A549 (cell line): ENCODE measurements at regions not wholly inside any gene's neighbourhood (a gene's known extent, or its start where the extent isn't known, plus 50 kb on each side); places are given as distances from the start of the nearest gene placed in this dataset.

Experiments used
- ATAC-seq, 2 experiments: fragments of 200-7000 bp in 1 of 2; fragments of >200 bp in 1 of 2; cut with Nextera tagmentation in 1 of 2; cut with Tn5 transposase in 1 of 2; 3 replicates each; pipeline versions ENCODE4 v1.8.0 to v1.9.1; 2018 to 2020; ENCODE audit warnings: mild to moderate bottlenecking in 1 of 2, moderate library complexity in 1 of 2
- CTCF ChIA-PET: fragments of 300-600 bp; sonication (Branson Sonifier 250); formaldehyde crosslinking; extraction: SDS; loops from one replicate; lab custom pipeline; 2021; ENCODE audit warnings: antibody characterized with exemption, inconsistent platforms; lab: Yijun Ruan, JAX
- POLR2A ChIA-PET: fragments of 350-600 bp; formaldehyde crosslinking; extraction: SDS; loops from one replicate; lab custom pipeline; 2021; ENCODE audit warnings: antibody characterized with exemption, inconsistent platforms; lab: Yijun Ruan, JAX
- DNase-seq, 2 experiments: peaks; one replicate each; pipeline versions ENCODE4 v3.0.0 to v3.0.0-alpha.2; 2011 to 2016; ENCODE audit warnings: low read depth in 1 of 2, low spot score in 1 of 2
- FAIRE-seq: peaks from 2 replicates; lab custom pipeline; 2011; peaks lifted over from hg19 to GRCh38; lab: Jason Lieb, UNC
- H3K27ac ChIP-seq, 2 experiments: fragments of >200 bp; sonication (Bioruptor Twin); formaldehyde crosslinking; 3 replicates each; pipeline ENCODE4 v1.5.1; 2016 to 2017
- H3K4me1 ChIP-seq: fragments of >200 bp; sonication (Bioruptor Twin); formaldehyde crosslinking; 3 replicates; pipeline ENCODE4 v1.6.1; 2016
- H3K4me2 ChIP-seq: fragments of >200 bp; sonication (Bioruptor Twin); formaldehyde crosslinking; 3 replicates; pipeline ENCODE4 v1.6.1; 2016
- H3K4me3 ChIP-seq: fragments of >200 bp; sonication (Bioruptor Twin); formaldehyde crosslinking; 3 replicates; pipeline ENCODE4 v1.5.1; 2016
- H3K9me3 ChIP-seq: fragments of >200 bp; sonication (Bioruptor Twin); formaldehyde crosslinking; 3 replicates; pipeline ENCODE4 v1.6.1; 2016
- BHLHE40 ChIP-seq: IDR thresholded peaks from 2 replicates; pipeline ENCODE4 v1.6.1; 2012; ENCODE audit warnings: low read depth, low read length, inconsistent platforms
- CBX2 ChIP-seq: fragments of 200-600 bp; sonication (generic); IDR thresholded peaks from 2 replicates; pipeline ENCODE4 v1.6.1; 2016; ENCODE audit warnings: low read depth, mild to moderate bottlenecking, borderline replicate concordance
- CTCF ChIP-seq: fragments of >200 bp; sonication (Bioruptor Twin); formaldehyde crosslinking; IDR thresholded peaks from 3 replicates; pipeline ENCODE4 v1.5.1; 2016
- ELK1 ChIP-seq: fragments of 150-350 bp; IDR thresholded peaks from 2 replicates; pipeline ENCODE4 v1.6.1; 2014; ENCODE audit warnings: low read depth, mild to moderate bottlenecking, low read length
- FOSL2 ChIP-seq, 2 experiments: fragments of 450-650 bp in 1 of 2; fragments of >200 bp in 1 of 2; sonication (Bioruptor Twin) in 1 of 2; formaldehyde crosslinking; IDR thresholded peaks; 2 replicates each; pipeline versions ENCODE4 v1.5.0 to v1.6.1; 2016 to 2020; ENCODE audit warnings: mild to moderate bottlenecking in 1 of 2, moderate library complexity in 1 of 2
- FOXS1 ChIP-seq: fragments of 250-450 bp; sonication (Bioruptor Pico); IDR thresholded peaks from 2 replicates; pipeline ENCODE4 v1.5.0; 2020; ENCODE audit warnings: mild to moderate bottlenecking, moderate library complexity
- HDAC2 ChIP-seq: fragments of 200-600 bp; sonication (generic); IDR thresholded peaks from 2 replicates; pipeline ENCODE4 v1.6.1; 2016
- HOXA7 ChIP-seq: fragments of 250-450 bp; sonication (Bioruptor Pico); IDR thresholded peaks from 2 replicates; pipeline ENCODE4 v1.5.0; 2020; ENCODE audit warnings: mild to moderate bottlenecking, moderate library complexity
- HOXB13 ChIP-seq: fragments of 250-450 bp; sonication (Bioruptor Pico); IDR thresholded peaks from 2 replicates; pipeline ENCODE4 v1.5.0; 2020; ENCODE audit warnings: low read depth, mild to moderate bottlenecking, moderate library complexity
- HOXB5 ChIP-seq: fragments of 250-450 bp; sonication (Bioruptor Pico); IDR thresholded peaks from 2 replicates; pipeline ENCODE4 v1.5.0; 2020; ENCODE audit warnings: mild to moderate bottlenecking, moderate library complexity
- JUN ChIP-seq, 2 experiments: fragments of >200 bp; sonication (Bioruptor Twin); formaldehyde crosslinking; IDR thresholded peaks; 2 replicates in 1 of 2; 3 replicates in 1 of 2; pipeline ENCODE4 v1.6.1; 2016 to 2017
- JUNB ChIP-seq: fragments of >200 bp; sonication (Bioruptor Twin); formaldehyde crosslinking; IDR thresholded peaks from 2 replicates; pipeline ENCODE4 v1.6.1; 2016
- NFE2L2 ChIP-seq: fragments of 150-350 bp; conservative IDR thresholded peaks from 2 replicates; pipeline ENCODE4 v1.6.1; 2014; ENCODE audit warnings: low read length
- NPAS2 ChIP-seq: fragments of 250-450 bp; sonication (Bioruptor Pico); IDR thresholded peaks from 2 replicates; pipeline ENCODE4 v1.8.0; 2022; ENCODE audit warnings: mild to moderate bottlenecking, moderate library complexity, borderline replicate concordance
- NR3C1 ChIP-seq: fragments of >200 bp; sonication (Bioruptor Twin); formaldehyde crosslinking; IDR thresholded peaks from 3 replicates; pipeline ENCODE4 v1.6.1; 2017
- PBX3 ChIP-seq: IDR thresholded peaks from 2 replicates; pipeline ENCODE4 v1.6.1; 2012
- PHF8 ChIP-seq: fragments of 200-600 bp; sonication (generic); IDR thresholded peaks from 2 replicates; pipeline ENCODE4 v1.6.1; 2016; ENCODE audit warnings: low read depth, mild to moderate bottlenecking, antibody characterized with exemption, moderate library complexity, borderline replicate concordance
- POLR2A ChIP-seq: IDR thresholded peaks from 2 replicates; pipeline ENCODE4 v1.6.1; 2012; ENCODE audit warnings: mild to moderate bottlenecking, low read length
- POLR2AphosphoS2 ChIP-seq: conservative IDR thresholded peaks from 2 replicates; pipeline ENCODE4 v1.6.1; 2012; ENCODE audit warnings: low read length, improper control_type of control experiment, inconsistent platforms
- RAD21 ChIP-seq, 2 experiments: fragments of >200 bp in 1 of 2; sonication (Bioruptor Twin) in 1 of 2; formaldehyde crosslinking in 1 of 2; IDR thresholded peaks in 1 of 2; conservative IDR thresholded peaks in 1 of 2; 2 replicates in 1 of 2; 3 replicates in 1 of 2; pipeline ENCODE4 v1.6.1; 2012 to 2018; ENCODE audit warnings: inconsistent platforms in 1 of 2
- RNF2 ChIP-seq: fragments of 200-600 bp; sonication (generic); IDR thresholded peaks from 2 replicates; pipeline ENCODE4 v1.6.1; 2016; ENCODE audit warnings: low read depth, mild to moderate bottlenecking, antibody characterized with exemption, moderate library complexity, borderline replicate concordance
- SMC3 ChIP-seq: fragments of >200 bp; sonication (Bioruptor Twin); formaldehyde crosslinking; IDR thresholded peaks from 3 replicates; pipeline ENCODE4 v1.6.1; 2018; ENCODE audit warnings: inconsistent platforms
- SREBF2 ChIP-seq: fragments of 450-650 bp; IDR thresholded peaks from 2 replicates; pipeline ENCODE4 v1.6.1; 2014; ENCODE audit warnings: mild to moderate bottlenecking, moderate library complexity
- TP53 ChIP-seq: fragments of 250-450 bp; sonication (Bioruptor Pico); IDR thresholded peaks from 2 replicates; pipeline ENCODE4 v1.5.0; 2021; ENCODE audit warnings: mild to moderate bottlenecking, moderate library complexity
- ZC3H11A ChIP-seq: fragments of 450-650 bp; IDR thresholded peaks from 2 replicates; pipeline ENCODE4 v1.6.1; 2014; ENCODE audit warnings: antibody characterized with exemption, mild to moderate bottlenecking
- ZFP36 ChIP-seq: fragments of 450-650 bp; IDR thresholded peaks from 2 replicates; pipeline ENCODE4 v1.6.1; 2014; ENCODE audit warnings: borderline replicate concordance; ENCODE audit not compliant: partially characterized antibody
- ZNF302 ChIP-seq: fragments of 250-450 bp; sonication (Bioruptor Pico); IDR thresholded peaks from 2 replicates; pipeline ENCODE4 v1.9.0; 2021; ENCODE audit warnings: inconsistent platforms, mild to moderate bottlenecking, moderate library complexity
- ZSCAN20 ChIP-seq: fragments of 250-450 bp; sonication (Bioruptor Pico); IDR thresholded peaks from 2 replicates; pipeline ENCODE4 v1.8.0; 2022; ENCODE audit warnings: mild to moderate bottlenecking, moderate library complexity
- WGBS: methylation state at CpG from one replicate; pipeline ENCODE4 v1.1.6; 2017; ENCODE audit errors: missing lambda C conversion rate; 5-methylcytosine and 5-hydroxymethylcytosine counted together

- CTCF ChIA-PET, result no interaction called here
- Histone ChIP-seq H3K27ac (no peak overlapping the region), H3K4me1 (no peaks in the 10 kb centered on the region), H3K4me2 (no peak overlapping the region), H3K4me3 (no peak overlapping the region), H3K9me3 (no peaks in the 10 kb centered on the region)
- DNase-seq (no peak), FAIRE-seq (no peak), ATAC-seq (no peak)
- TF ChIP-seq ZFP36 (no peak), PHF8 (no peak), ZSCAN20 (CRISPR knock-in tag) (no peak), RNF2 (no peak), FOSL2 (IDR thresholded peaks at IDR 0.05) (no peak), FOSL2 (CRISPR knock-in tag; IDR thresholded peaks at IDR 0.05) (no peak), ZNF302 (no peak), RAD21 (conservative IDR thresholded peaks at IDR 0.05 in 1 of 2, IDR thresholded peaks at IDR 0.05 in 1 of 2) (no peak), JUNB (no peak), POLR2A (no peak), HOXA7 (CRISPR knock-in tag) (no peak), BHLHE40 (no peak), FOXS1 (CRISPR knock-in tag) (no peak), NFE2L2 (no peak), CBX2 (no peak), ELK1 (no peak), NR3C1 (no peak), HOXB13 (no peak)
- POLR2A ChIA-PET, result no interaction called here
- WGBS, result 49% methylated on average over 3 of the region's 3 CpGs
Measured at GRCh38 chr13:104270731-104271130, 1204.5 kb upstream of the SLC10A2 start.

DNA sequence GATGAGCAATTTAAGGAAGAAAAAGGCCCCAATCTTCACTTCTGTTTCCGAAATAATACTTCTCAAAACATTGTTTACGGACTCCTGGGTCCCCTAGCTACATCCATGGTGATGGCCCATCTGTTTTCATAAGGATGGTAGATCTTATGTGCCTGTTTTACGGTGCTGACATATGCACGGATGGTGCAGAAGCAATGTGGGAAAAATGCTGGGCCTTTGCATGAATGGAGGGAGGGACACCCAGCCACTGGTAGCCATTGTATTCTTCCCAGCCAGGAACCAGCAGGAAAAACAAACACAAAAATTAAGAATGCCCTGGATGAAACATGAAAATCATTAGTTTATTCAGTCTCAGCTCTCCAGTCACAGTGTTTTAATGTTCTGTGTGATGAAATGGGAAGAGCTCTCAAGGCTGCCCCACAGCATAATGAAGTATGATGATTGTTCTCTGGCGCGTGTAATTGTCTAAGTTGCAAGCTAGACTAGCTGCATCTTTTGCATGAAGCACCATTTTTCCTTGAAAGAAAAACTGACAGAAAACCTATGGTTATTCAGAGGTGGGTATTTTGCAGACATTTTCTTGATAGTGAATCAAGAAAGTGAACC lies 1201.1 kb upstream of the SLC10A2 start:
- TF ChIP-seq SMC3 (no peak), POLR2A (no peak), JUN (IDR thresholded peaks at IDR 0.05) (no peak), ZC3H11A (no peak), POLR2AphosphoS2 (no peak), PBX3 (no peak), HOXB5 (CRISPR knock-in tag) (no peak), SREBF2 (no peak)
- TF ChIP-seq, all 56 proteins: peak for 0
- Histone ChIP-seq H3K4me1 (no peaks in the 10 kb centered on the region), H3K9me3 (no peaks in the 10 kb centered on the region), H3K27ac (no peak overlapping the region), H3K4me2 (no peak overlapping the region), H3K4me3 (no peak overlapping the region)
- 32% methylated on average over 6 of the region's 6 CpGs for WGBS
- POLR2A ChIA-PET, result no interaction called here
- ATAC-seq (no peak), DNase-seq (no peak), FAIRE-seq (no peak)
- CTCF ChIA-PET, result no interaction called here

- ChIA-PET POLR2A (no interaction called here), CTCF (no interaction called here)
- Histone ChIP-seq H3K4me1 (no peaks in the 10 kb centered on the region), H3K4me2 (no peak overlapping the region), H3K4me3 (no peak overlapping the region), H3K27ac (no peak overlapping the region), H3K9me3 (no peaks in the 10 kb centered on the region)
- TF ChIP-seq HOXB5 (CRISPR knock-in tag) (no peak), CTCF (no peak), NPAS2 (CRISPR knock-in tag) (no peak), HDAC2 (no peak), TP53 (no peak)
- DNase-seq (no peak), FAIRE-seq (no peak), ATAC-seq (no peak)
- 31% methylated on average over 3 of the region's 3 CpGs for WGBS
Measured at GRCh38 chr13:104256701-104257100, 1190.5 kb upstream of the SLC10A2 start.
